HG03354 (cell line): ENCODE measurements at regions not wholly inside any gene's neighbourhood (a gene's known extent, or its start where the extent isn't known, plus 50 kb on each side); places are given as distances from the start of the nearest gene placed in this dataset.

Source experiments
- ATAC-seq: cut with Tn5 transposase; IDR thresholded peaks from one replicate; pipeline ENCODE4 v1.9.1; 2021; ENCODE audit warnings: mild to moderate bottlenecking; ENCODE audit not compliant: unreplicated experiment, poor library complexity, severe bottlenecking

DNA sequence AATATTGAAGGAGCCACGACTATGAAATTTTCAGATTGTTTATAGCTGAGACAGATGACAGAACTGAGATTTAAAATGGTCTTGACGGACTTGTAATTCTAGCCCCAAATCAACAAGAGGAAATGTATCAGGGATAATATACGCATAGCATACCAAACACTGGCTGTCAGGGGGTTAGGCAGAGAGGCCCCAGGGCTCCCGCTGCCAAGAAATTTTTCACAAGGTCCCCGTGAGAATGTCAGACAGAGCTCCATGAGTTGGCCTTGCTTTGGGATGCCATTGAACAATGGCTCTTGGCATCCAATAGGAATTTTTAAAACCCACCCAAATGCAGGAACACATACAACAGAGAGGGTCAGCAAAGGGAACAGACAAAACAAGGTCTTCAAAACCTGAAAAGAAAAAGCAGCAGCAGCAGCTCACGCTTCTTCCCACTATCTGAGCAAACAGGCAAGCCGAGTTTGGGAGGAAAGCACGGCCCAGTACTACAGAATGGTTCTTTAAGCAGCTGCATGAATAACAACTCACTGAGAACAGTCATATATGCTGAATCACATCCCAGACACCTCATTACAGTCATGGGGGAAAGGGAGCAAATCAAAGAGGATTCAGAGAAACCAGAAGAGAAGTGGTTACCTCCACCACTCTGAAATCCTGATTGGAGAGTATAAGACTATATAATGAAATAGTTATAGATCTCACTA lies 445.6 kb downstream of the RND3 start:
- no peak for ATAC-seq

DNA sequence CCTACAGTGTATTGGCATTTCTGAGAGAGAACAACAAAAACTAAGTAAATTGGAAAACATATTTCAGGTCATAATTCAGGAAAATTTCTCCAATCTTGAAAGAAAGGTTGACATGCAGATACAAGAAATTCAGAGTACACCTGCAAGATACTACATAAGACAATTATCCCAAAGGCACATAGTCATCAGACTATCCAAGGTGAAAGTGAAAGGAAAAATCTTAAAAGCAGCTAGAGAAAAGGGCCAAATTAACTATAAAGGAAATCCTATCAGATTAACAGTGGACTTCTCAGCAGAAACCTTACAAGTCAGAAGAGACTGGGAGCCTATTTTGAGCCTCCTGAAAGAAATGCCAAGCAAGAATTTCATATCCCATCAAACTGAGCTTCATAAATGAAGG lies 449.0 kb upstream of the MMADHC start:
- ATAC-seq, result no peak

DNA sequence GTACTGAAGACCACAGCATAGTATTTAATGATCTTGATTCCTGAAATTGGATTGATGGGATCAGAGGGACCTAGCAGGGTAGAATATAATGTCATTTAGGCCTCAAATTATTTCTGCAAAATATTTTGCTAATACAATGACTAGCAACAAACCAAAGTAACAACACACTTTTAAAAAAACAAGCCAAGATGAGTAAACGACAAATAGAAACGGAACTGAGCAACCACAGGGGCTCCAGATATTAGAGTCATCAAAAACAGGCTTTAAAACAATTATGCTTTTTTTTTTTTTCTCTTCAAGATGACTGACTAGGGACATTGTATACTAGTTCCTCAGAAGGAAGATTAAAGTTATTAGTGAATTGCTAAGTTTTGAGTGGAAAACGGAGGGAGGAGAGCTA lies 447.1 kb upstream of the MMADHC start:
- ATAC-seq, result no peak

DNA sequence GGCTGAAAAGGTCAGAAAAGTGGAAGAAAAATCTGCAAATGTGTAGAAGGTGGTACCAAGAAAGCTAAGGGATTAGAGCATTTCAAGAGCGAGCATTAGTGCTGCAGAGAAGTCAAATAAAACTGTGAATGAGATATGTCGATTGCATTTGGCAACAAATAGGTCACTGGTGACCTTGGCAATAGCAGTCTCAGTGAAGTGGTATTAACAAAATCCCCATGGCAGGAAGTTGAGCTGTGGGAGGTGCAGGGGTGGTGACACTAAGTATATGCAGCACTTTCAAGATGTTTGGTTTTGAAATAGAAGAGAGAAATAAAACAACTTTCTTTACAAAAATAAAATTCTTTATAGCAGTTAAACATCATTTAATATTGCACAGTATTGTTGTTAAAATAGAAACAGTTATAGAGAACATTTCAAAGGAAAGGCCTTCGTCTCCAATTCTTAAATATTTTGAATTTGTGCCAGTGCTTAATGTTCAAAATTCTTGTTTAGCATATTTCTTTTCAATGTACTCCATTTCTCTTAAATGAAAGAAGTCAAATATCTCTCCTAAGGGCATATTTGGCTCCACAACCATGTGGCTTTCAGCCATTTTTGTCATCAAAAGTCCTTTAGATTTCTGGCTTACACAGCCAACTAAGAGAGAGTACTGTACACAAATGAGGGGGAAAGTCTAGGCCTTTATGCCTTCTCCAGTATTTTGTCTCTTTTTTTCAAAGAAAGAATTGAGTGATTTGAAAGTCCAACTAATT lies 443.0 kb upstream of the MMADHC start:
- no peak for ATAC-seq

DNA sequence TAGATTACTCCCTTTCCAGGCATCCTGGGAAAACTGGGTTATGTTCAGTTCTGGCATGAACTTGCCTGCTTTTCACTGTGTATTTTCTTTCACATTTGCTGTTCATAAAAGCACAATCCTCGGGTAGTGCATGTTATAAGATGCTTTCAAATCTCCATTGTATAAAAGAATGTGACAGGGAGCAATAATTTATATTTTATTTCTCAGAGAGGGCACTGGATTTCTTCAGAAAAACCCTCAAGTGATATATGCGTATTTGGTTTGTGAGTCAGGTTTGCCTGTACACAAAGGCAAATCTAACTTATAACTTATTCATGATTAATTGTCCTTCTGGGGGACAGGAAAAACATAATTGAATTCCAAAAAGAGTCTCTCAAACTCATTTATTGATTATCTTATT lies 440.7 kb upstream of the MMADHC start:
- ATAC-seq, result no peak

DNA sequence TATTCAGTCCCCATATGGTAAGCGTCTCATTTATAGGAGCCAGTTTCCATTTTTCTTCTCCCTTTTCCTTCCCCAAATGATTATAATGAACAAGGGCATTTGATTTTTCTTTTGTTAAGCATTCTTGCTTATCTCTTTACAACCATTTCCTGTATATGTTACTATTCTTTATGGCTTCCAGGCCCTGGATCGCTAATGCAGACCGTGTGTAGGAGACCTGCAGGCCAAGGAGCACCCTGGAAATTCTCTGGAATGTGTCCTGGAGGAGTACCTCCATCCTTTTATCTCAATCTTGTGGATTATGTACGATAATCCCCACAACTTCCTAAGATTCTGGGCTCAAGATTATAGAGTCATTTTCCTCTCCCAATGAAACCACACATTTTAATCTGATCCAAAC lies 439.6 kb upstream of the MMADHC start:
- no peak for ATAC-seq

DNA sequence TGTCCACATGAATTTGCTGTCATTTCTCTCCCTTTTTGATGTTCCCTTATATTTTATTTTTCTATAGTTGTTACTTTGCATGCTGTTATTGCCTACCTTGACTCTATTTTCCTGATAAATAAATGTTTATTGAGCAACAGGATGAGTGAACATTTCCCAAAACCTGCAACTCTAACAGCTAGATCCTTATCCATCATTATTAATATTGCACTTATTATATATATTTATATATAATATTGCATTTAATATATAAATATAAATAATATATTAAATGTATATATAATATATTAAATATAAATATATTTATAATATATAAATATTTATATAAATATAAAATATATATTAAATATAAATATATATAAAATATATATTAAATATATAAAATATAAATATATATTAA lies 436.1 kb upstream of the MMADHC start:
- no peak for ATAC-seq

DNA sequence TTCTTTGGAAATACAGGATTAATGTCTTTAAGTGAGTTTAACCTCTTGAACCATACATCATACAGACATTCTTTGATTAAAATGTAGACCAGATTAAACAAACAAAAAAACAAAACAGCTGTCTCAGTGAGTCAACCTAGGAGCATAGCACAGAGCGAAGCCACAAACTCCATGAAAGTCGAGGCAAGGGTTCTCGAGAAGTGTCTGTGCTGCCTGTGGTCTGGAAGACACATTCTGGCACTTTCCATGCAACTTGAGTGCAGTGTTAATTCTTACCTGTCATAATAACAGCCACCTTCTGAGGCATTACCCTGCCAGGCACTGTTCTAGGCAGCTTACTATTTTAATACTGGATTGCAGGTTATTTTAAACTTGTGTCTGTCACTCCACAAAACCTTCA lies 435.5 kb upstream of the MMADHC start:
- ATAC-seq, result no peak

DNA sequence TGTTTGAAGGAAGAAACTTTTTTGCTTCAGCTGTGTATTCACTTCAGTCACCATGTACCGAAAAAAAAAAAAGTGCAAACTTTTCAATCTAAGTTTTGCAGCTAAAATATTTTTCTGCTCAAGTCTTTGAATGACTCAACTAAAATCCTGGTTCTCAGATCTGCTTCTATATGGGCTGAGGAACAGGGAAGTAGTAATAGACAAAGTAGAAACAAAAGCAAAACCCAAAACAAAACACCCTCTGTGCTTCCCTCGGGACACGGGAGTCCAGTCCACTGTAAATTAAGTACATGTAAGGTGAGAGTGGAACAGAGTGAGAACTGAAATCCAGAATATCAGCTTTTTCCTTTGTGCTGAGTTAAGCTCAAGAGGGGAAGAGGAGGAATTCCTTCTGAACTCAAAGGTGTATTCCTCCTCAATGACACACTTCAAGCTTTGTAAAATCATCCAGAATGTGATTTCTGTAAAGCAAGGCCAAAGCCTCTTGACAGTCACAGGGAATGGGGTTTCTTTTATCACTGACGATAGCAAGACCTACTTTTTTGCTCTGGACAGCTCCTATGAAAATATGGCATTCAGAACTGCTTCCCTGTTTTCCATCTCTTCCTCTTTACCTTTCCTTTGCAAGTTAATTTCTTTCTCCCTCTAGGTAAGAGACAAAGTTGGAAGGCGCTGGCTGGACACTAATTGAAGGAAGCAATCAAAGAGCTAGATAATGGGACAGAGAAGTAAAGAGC lies 433.5 kb upstream of the MMADHC start:
- ATAC-seq, result no peak

DNA sequence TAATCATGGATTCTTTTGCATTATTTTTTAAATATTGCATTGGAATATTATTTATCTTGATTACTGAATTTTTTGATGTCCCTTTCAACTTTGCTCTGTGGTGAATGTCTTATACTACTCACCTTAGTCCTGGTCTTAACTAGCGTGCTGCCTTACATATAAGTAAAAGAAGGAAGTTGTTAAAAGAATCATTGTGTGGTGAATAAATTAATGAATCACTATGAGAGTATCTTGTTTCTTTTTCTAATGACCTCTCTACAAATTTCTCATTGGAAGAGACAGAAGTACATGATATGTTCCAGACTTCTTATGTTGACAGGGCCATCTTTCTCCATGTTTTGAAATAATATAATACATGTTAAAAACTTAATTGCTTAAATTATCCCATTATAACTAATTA lies 432.6 kb upstream of the MMADHC start:
- ATAC-seq, result no peak

DNA sequence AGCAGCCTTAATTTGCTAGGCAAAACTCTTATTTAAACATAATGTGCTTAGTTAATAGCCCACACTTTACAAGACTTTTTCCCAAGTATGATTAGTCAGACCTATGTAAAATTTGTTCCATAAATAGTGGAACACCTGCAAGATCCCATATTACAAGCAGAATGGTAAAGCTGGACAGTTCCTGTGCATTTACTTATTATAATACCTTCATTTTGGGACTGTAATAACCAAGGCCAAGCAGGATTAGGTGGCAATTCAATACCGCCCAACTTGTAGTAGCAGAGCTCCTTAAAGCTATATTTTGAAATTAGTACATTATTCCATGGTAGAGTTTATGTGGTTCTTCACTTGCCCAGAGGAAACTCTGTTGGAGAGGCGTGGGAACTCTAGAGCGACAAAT lies 431.5 kb upstream of the MMADHC start:
- ATAC-seq, result no peak

DNA sequence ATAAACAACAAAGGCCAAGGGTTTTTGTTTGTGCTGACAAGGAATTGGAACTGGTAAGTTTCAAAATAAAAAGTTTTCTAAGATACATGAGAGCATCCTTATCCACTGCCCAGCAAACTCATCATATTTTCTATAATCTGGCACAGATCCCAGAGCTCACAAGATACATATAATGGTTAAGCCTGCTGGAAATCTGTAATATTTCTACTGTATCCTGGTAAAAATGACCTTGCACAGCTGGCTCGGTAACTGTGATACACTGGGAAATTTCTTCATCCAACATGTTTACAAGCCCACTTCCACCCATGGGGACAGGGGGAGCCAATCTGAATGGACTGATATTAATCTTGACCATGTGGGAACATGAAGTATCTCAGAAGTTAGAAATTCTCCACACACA lies 425.4 kb upstream of the MMADHC start:
- ATAC-seq, result no peak

DNA sequence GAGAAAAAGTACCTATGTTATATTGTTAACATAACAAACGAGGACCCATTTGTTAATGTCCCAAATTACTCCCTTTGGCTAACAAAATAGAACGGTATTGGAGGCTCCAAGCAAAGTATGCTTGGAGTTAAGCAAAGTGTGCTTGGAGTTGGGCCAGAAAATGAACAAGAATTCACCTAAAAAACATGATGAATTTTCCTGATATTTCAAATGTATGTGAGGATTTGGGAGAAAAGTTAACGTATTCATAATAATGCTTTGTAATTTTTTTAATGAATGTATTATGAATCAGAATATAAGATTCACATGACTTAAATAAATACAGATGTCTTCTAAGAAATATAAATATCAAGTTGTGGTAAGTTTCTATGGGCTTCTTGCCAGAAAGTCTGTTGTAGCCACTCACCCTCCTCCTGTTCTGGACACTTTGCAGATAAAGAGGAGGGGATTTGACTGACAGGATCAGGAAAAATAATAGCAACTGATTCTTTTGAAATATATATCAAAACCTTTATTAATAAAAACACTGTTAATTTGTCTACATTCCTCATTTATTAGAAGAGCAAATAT lies 423.7 kb upstream of the MMADHC start:
- no peak for ATAC-seq

DNA sequence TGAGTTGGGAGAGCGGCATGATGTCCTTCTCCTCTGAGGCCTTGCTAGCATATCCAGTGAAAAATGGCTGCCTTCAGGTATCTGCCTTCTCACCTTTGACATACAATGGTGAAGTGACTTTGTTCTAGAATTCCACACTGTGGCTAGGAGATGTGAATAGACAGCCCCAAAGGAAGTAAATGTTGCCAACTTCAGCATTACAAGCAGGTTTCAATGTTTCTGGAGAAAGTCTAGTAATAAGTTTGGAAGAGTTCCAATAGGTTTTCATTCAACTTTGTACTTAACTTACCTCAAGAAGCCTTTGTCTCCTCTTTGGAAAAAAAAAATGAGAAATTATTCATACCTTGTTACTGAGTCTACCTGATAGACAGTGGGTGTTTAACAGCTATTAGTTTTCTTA lies 421.3 kb upstream of the MMADHC start:
- no peak for ATAC-seq

DNA sequence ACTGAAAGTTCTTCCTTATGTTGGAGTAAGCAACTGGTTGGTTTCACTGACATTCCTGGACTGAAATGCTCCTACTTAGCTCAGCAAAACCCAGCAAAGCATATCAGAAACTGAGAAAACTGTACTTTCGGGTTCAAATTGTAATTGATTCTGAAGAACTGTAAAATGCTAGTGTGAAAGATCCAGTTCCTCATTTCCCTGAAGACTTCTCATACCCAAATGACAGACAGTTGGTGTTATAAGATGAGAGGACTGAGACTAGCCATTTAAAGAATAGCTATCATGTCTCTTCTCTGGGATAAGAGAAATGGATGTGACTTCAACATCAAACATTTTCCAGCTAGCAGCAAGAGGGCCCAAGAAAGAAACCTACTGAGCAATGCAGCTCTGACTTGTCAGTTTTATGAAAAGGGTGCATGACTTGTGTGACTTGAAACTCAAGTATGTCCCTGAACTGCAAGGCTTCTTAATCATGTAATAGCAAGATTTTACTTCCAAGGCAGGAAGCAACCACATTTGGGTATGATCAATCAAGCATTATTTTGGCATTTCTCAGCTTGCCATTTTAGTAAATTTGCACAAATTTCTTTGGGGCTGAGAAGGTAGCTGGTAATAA lies 420.3 kb upstream of the MMADHC start:
- ATAC-seq, result no peak

DNA sequence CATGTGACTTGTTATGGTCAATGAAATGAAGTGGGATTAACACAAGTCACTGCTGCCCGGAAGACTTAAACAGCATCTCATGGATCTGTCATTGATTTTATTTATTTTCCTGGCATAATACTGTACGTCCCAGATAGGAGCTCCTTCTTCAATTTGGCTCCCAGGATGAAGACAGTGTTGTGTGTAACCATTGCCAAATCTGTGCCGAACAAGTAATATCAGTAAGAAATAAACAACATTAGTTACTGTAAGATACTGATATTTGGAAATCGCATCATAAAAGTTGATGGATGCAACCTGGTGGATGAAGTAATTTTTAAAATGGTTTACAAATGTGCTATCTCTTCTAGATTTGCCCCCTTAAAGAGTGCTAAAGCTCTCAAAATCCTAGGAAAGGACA lies 419.0 kb upstream of the MMADHC start:
- ATAC-seq, result no peak

DNA sequence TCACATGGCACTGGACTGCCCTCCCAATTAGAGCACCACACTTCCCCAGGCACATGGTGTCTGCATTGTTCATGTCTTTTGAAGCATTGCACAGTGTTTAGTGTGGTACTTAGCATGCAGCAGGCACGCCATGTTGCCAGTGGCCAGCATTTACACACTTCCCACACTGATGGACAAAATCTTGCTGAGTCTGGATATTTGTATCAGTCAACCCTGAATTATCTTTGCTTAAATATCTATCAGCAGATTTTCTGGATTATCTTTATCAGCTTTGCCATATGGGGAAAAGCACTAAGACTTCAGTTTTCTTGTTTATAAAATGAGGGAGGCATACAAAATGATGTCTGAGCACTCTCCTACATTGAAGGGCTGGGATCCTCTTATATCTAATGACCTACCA lies 416.0 kb upstream of the MMADHC start:
- ATAC-seq, result no peak

DNA sequence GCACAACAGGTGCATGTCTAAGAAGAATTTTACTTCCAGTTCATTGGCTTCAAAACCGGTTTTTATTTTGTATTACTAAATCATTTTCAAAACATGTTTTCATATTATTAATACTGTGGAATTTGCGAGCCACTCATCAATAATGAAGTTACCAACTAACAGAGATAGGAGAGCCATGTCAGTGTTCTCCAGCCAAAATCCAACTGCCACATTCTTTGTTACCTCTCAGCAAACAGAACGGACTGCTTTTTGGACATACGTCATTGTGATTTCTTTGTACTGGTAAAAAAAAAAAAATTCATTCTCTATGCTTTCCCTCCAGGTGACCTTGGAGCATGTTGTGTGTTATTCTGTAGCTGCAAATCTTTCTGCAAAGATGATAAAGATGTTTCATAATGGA lies 414.2 kb upstream of the MMADHC start:
- ATAC-seq, result no peak

DNA sequence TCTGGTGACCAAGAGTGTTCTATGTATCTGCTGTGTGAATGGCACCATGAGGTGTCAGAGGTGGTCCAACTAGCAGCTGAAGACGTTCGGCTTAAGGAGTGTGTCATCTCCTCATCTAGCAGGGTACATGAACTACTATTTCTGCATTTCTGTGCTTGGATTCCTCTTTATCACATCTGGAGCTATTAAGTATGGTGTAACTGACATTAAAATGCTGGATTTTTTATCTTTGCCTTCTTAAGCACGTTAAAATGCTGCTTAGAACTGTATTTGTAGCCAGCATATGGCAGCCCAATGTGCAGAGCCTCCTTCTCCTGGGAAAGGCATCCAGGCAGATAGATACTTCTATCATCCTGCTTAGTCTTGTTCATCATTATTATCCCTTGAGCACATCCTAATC lies 409.3 kb upstream of the MMADHC start:
- no peak for ATAC-seq

DNA sequence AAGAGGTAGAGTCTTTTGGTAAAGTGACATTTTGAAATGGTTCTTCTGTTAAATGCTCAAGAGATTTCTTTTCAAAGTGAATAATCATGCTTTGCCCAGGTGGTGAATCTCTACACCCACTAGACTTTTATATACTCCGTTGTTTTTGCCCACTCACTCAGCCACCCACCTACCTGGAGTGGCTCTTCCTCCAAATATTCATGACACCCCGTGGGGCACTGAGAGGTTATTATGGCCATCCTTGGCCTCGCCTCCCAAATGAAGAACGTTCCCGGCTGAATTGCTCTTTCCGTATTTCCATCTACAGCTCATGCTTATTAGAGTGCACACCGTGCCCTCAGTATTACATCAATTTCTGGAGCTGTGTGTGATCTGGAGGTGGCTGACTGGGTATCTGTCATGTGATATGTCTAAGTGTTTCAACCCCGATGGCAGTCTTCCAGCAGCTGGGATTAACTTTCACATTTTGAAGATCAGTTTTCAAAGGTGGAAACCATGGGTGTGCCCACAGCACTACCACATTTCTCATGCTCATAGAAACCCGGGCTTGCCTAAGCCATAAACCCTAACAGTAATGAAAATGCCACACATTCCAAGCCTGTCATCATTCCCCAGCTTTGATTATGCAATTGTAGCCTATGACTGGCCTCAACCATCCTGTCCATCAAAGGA lies 406.6 kb upstream of the MMADHC start:
- ATAC-seq, result no peak
